HepG2 (cell line): ENCODE measurements at regions not wholly inside any gene's neighbourhood (a gene's known extent, or its start where the extent isn't known, plus 50 kb on each side); places are given as distances from the start of the nearest gene placed in this dataset.

Source experiments
- ATAC-seq: fragments of 200-7000 bp; cut with Tn5 transposase; 3 replicates; pipeline ENCODE4 v1.9.1; 2020; ENCODE audit warnings: mild to moderate bottlenecking, moderate library complexity
- BruUV-seq: library from RNA; stranded (reverse); fragments of 400-500 nt; replicated peaks from 2 replicates; lab custom pipeline; 2021; lab: Mats Ljungman, UMichigan
- CTCF ChIA-PET: fragments of 300-600 bp; formaldehyde crosslinking; extraction: SDS; loops from one replicate; lab custom pipeline; 2021; ENCODE audit warnings: low total read pairs, inconsistent platforms, low intra/inter-chr PET ratio; lab: Yijun Ruan, JAX
- POLR2A ChIA-PET: fragments of 350-600 bp; sonication (Branson Sonifier 250); formaldehyde crosslinking; loops from one replicate; lab custom pipeline; 2020; ENCODE audit warnings: antibody characterized with exemption, inconsistent platforms; lab: Yijun Ruan, JAX
- DNase-seq: peaks from one replicate; pipeline ENCODE4 v3.0.0-alpha.2; 2015; ENCODE audit warnings: low spot score
- FAIRE-seq: peaks from 3 replicates; lab custom pipeline; 2011; peaks lifted over from hg19 to GRCh38; lab: Jason Lieb, UNC
- H2AFZ ChIP-seq: one replicate; pipeline ENCODE4 v1.6.1; 2011; ENCODE audit warnings: low read length, inconsistent platforms
- H3K27ac ChIP-seq: fragments of 300-600 bp; 3 replicates; pipeline ENCODE4 v1.8.0; 2011; ENCODE audit warnings: mixed run types, mild to moderate bottlenecking, mixed read lengths, low read length, inconsistent platforms; ENCODE audit not compliant: insufficient read depth; ENCODE audit errors: extremely low read length
- H3K27me3 ChIP-seq, 2 experiments: fragments of 200-600 bp in 1 of 2; 2 replicates in 1 of 2; 3 replicates in 1 of 2; pipeline versions ENCODE4 v1.6.0 to v1.8.0; 2011; ENCODE audit warnings: low read length in 2 of 2, mild to moderate bottlenecking in 2 of 2, moderate library complexity in 2 of 2, inconsistent platforms in 1 of 2; ENCODE audit not compliant: insufficient read depth in 2 of 2, control insufficient read depth in 1 of 2
- H3K36me3 ChIP-seq, 2 experiments: fragments of 200-600 bp in 1 of 2; replicated peaks in 1 of 2; 2 replicates in 1 of 2; 3 replicates in 1 of 2; pipeline versions ENCODE4 v1.5.1 to v1.8.0; 2011; ENCODE audit warnings: low read length in 2 of 2, inconsistent platforms in 1 of 2; ENCODE audit not compliant: insufficient read depth in 2 of 2, control insufficient read depth in 1 of 2
- H3K4me1 ChIP-seq: 2 replicates; pipeline ENCODE4 v1.5.1; 2012; ENCODE audit warnings: low read length, inconsistent platforms; ENCODE audit not compliant: insufficient read depth
- H3K4me2 ChIP-seq: 2 replicates; pipeline ENCODE4 v1.6.0; 2011; ENCODE audit warnings: low read depth, low read length, inconsistent platforms
- H3K4me3 ChIP-seq, 3 experiments: fragments of 200-600 bp in 1 of 3; sonication (generic), shearing (Covaris generic) in 1 of 3; replicated peaks in 1 of 3; 2 replicates each; pipeline ENCODE4 v1.5.1; 2011 to 2016; ENCODE audit warnings: low read length in 3 of 3, inconsistent platforms in 2 of 3, low read depth in 2 of 3, mild to moderate bottlenecking in 2 of 3, control low read depth in 1 of 3, mixed read lengths in 1 of 3; ENCODE audit not compliant: insufficient read depth in 1 of 3
- H3K79me2 ChIP-seq: one replicate; pipeline ENCODE4 v1.6.1; 2011; ENCODE audit warnings: low read length, inconsistent platforms; ENCODE audit not compliant: insufficient read depth
- H3K9ac ChIP-seq: 2 replicates; pipeline ENCODE4 v1.6.0; 2011; ENCODE audit warnings: mild to moderate bottlenecking, low read depth, low read length, inconsistent platforms; ENCODE audit not compliant: insufficient read depth
- H3K9me3 ChIP-seq: 2 replicates; pipeline ENCODE4 v1.5.1; 2012; ENCODE audit warnings: mild to moderate bottlenecking, low read length
- H4K20me1 ChIP-seq: 2 replicates; pipeline ENCODE4 v1.6.0; 2011; ENCODE audit warnings: inconsistent platforms, mild to moderate bottlenecking, low read length, moderate library complexity; ENCODE audit not compliant: insufficient read depth
- ATF4 ChIP-seq, 2 experiments: fragments of 450-650 bp in 1 of 2; sonication (generic) in 1 of 2; formaldehyde crosslinking; IDR thresholded peaks; 2 replicates each; pipeline versions ENCODE4 v1.5.0 to v1.8.0; 2020 to 2022; ENCODE audit warnings: mild to moderate bottlenecking in 1 of 2, missing genetic modification reagents in 1 of 2
- CC2D1A ChIP-seq: sonication (generic); formaldehyde crosslinking; IDR thresholded peaks from 2 replicates; pipeline ENCODE4 v1.8.1; 2023; ENCODE audit warnings: mild to moderate bottlenecking, missing genetic modification reagents
- E2F2 ChIP-seq: sonication (generic); formaldehyde crosslinking; IDR thresholded peaks from 2 replicates; pipeline ENCODE4 v1.4.0; 2020; ENCODE audit warnings: missing genetic modification reagents, borderline replicate concordance
- FLYWCH1 ChIP-seq: sonication (generic); formaldehyde crosslinking; IDR thresholded peaks from 2 replicates; pipeline ENCODE4 v1.8.1; 2023; ENCODE audit warnings: mild to moderate bottlenecking, missing genetic modification reagents
- FUBP1 ChIP-seq: sonication (generic); formaldehyde crosslinking; IDR thresholded peaks from 2 replicates; pipeline ENCODE4 v1.5.1; 2020; ENCODE audit warnings: missing genetic modification reagents, mild to moderate bottlenecking, borderline replicate concordance
- MBD4 ChIP-seq: IDR thresholded peaks from 2 replicates; pipeline ENCODE4 v1.6.1; 2012; ENCODE audit warnings: low read length, inconsistent platforms, borderline replicate concordance
- PPARG ChIP-seq: conservative IDR thresholded peaks from 2 replicates; pipeline ENCODE4 v1.6.1; 2016; ENCODE audit warnings: missing biosample characterization, missing genetic modification reagents
- RBM39 ChIP-seq: fragments of 200-400 bp; formaldehyde crosslinking; IDR thresholded peaks from one replicate; pipeline ENCODE4 v1.6.1; 2018; ENCODE audit warnings: antibody characterized with exemption, mild to moderate bottlenecking, low read depth, low read length; ENCODE audit not compliant: poor library complexity, severe bottlenecking
- SKI ChIP-seq: fragments of 450-650 bp; IDR thresholded peaks from one replicate; pipeline ENCODE4 v1.6.1; 2018; ENCODE audit warnings: mild to moderate bottlenecking; ENCODE audit not compliant: partially characterized antibody
- TAF15 ChIP-seq: fragments of 200-400 bp; formaldehyde crosslinking; IDR thresholded peaks from one replicate; pipeline ENCODE4 v1.6.1; 2018; ENCODE audit warnings: mild to moderate bottlenecking, low read depth, low read length; ENCODE audit not compliant: poor library complexity, severe bottlenecking
- THAP11 ChIP-seq: IDR thresholded peaks from 2 replicates; pipeline ENCODE4 v1.6.1; 2016; ENCODE audit warnings: missing biosample characterization, missing genetic modification reagents
- TRIM22 ChIP-seq: fragments of 450-650 bp; IDR thresholded peaks from 2 replicates; pipeline ENCODE4 v1.6.1; 2017
- ZBTB26 ChIP-seq: IDR thresholded peaks from 2 replicates; pipeline ENCODE4 v1.6.1; 2016; ENCODE audit warnings: missing compliant biosample characterization, missing genetic modification reagents, borderline replicate concordance
- ZBTB46 ChIP-seq: sonication (generic); formaldehyde crosslinking; IDR thresholded peaks from 2 replicates; pipeline ENCODE4 v1.4.0; 2020; ENCODE audit warnings: mild to moderate bottlenecking, missing genetic modification reagents, borderline replicate concordance
- ZFP36 ChIP-seq: fragments of 150-350 bp; IDR thresholded peaks from 2 replicates; pipeline ENCODE4 v1.6.1; 2018; ENCODE audit warnings: borderline replicate concordance, low read length, low read depth; ENCODE audit not compliant: partially characterized antibody
- ZNF12 ChIP-seq: sonication (generic); formaldehyde crosslinking; IDR thresholded peaks from 2 replicates; pipeline ENCODE4 v1.5.0; 2020; ENCODE audit warnings: missing genetic modification reagents
- ZNF775 ChIP-seq: sonication (generic); formaldehyde crosslinking; IDR thresholded peaks from 2 replicates; pipeline ENCODE4 v1.4.0; 2020; ENCODE audit warnings: missing genetic modification reagents, mild to moderate bottlenecking, moderate library complexity, borderline replicate concordance
- WGBS: methylation state at CpG from one replicate; pipeline ENCODE4 v1.1.6; 2017; ENCODE audit warnings: low lambda C conversion rate; 5-methylcytosine and 5-hydroxymethylcytosine counted together
- in situ Hi-C: cut with HindIII; loops from 2 replicates; pipeline ENCODE4 v1.10.0; 2017; ENCODE audit warnings: low pct_unique_long_range_greater_than_20kb; ENCODE audit not compliant: extremely low pct_ligation_motif_present
- intact Hi-C: fragments of 100-400 bp; cut with micrococcal nuclease; formaldehyde crosslinking; loops from one replicate; pipeline ENCODE4 v1.10.0; 2022; ENCODE audit not compliant: unreplicated experiment

- TF ChIP-seq PPARG (CRISPR knock-in tag) (no peak), TAF15 (no peak), ZNF775 (CRISPR knock-in tag) (no peak), ZFP36 (no peak), E2F2 (CRISPR knock-in tag) (no peak), FUBP1 (no peak), TRIM22 (no peak), THAP11 (CRISPR knock-in tag) (no peak), CC2D1A (no peak), RBM39 (no peak), ZBTB46 (no peak), ZBTB26 (CRISPR knock-in tag) (no peak), MBD4 (no peak), ATF4 (CRISPR knock-in tag; IDR thresholded peaks at IDR 0.05) (no peak), SKI (no peak), ZNF12 (CRISPR knock-in tag) (no peak), FLYWCH1 (CRISPR knock-in tag) (no peak)
- WGBS, result 32% methylated on average over 2 of the region's 2 CpGs
- peaks cover 21 to 65% of the 10 kb centered on the region in 2 experiments; a peak in 4 of 5 replicates for H3K27me3 ChIP-seq
- ChIA-PET POLR2A (no interaction called here), CTCF (no interaction called here)
- H3K9ac ChIP-seq, result no peak overlapping the region
- H2AFZ ChIP-seq, result no peak overlapping the region
- H4K20me1 ChIP-seq, result no peaks in the 10 kb centered on the region
- DNase-seq, result no peak
- H3K4me1 ChIP-seq, result no peaks in the 10 kb centered on the region
- no peak for ATAC-seq
- FAIRE-seq, result no peak
- no peaks in the 10 kb centered on the region for H3K9me3 ChIP-seq
- no peak overlapping the region for H3K27ac ChIP-seq
- H3K4me2 ChIP-seq, result no peak overlapping the region
- in situ Hi-C loops (no loop called here), intact Hi-C loops (no loop called here)
- no peaks in the 10 kb centered on the region for H3K79me2 ChIP-seq
- H3K4me3 ChIP-seq, result no peak overlapping the region
- no peaks in the 10 kb centered on the region for H3K36me3 ChIP-seq
- no TSS peak for BruUV-seq
Observed at GRCh38 chr20:58016779-58017178, 211.7 kb downstream of the ANKRD60 start.
